ENCODE measurements at regions not wholly inside any gene's neighbourhood (a gene's known extent, or its start where the extent isn't known, plus 50 kb on each side); places are given as distances from the start of the nearest gene placed in this dataset.

GRCh38 chr4:62531264-62531663 lies 1331.1 kb downstream of the ADGRL3 start:
- BruUV-seq (replicated peaks) = no TSS peak
- Histone ChIP-seq H2BK20ac (ENCODE audit: low read depth, low read length) (no peak overlapping the region), H2AK5ac (ENCODE audit: low read depth, low read length) (no peak overlapping the region), H3K4ac (ENCODE audit: low read depth, low read length) (no peak overlapping the region), H2AFZ (replicated peaks; ENCODE audit: low read length, poor library complexity) (no peak overlapping the region), H3K9ac (ENCODE audit: low read depth, low read length) (no peak overlapping the region), H3K27me3 (ENCODE audit: control insufficient read depth, insufficient read depth, low read length) (no peaks in the 10 kb centered on the region), H4K91ac (ENCODE audit: insufficient read depth, low read depth, low read length) (no peak overlapping the region), H3K56ac (ENCODE audit: extremely low read depth, insufficient read depth, low read length) (no peak overlapping the region), H3K9me3 (ENCODE audit: control insufficient read depth, insufficient read depth, low read length) (peaks cover 6% of the 10 kb centered on the region), H3K9me1 (ENCODE audit: insufficient read depth, low read length) (no peaks in the 10 kb centered on the region), H2BK5ac (ENCODE audit: low read depth, low read length, poor library complexity, severe bottlenecking) (no peak overlapping the region), H3K79me1 (ENCODE audit: low read depth in 1 of 2, low read length in 2 of 2) (no peaks in the 10 kb centered on the region), H4K5ac (ENCODE audit: low read depth, low read length) (no peak overlapping the region), H3K36me3 (ENCODE audit: control insufficient read depth, insufficient read depth, low read length) (no peaks in the 10 kb centered on the region), H4K20me1 (ENCODE audit: insufficient read depth, low read length) (no peaks in the 10 kb centered on the region), H3K23ac (ENCODE audit: low read depth, low read length) (no peak overlapping the region), H3K4me1 (ENCODE audit: control insufficient read depth, insufficient read depth, low read length) (no peaks in the 10 kb centered on the region), H2AK9ac (replicated peaks; ENCODE audit: low read depth, low read length, poor library complexity) (no peak overlapping the region), H3K4me2 (ENCODE audit: low read depth, low read length) (no peak overlapping the region), H2BK15ac (ENCODE audit: low read depth, low read length) (no peak overlapping the region), H3K4me3 (ENCODE audit: insufficient read depth, low read depth, low read length) (no peak overlapping the region), H3K14ac (replicated peaks; ENCODE audit: low read depth, low read length) (no peak overlapping the region), H2BK120ac (ENCODE audit: low read depth, low read length) (no peak overlapping the region), H3K27ac (ENCODE audit: insufficient read depth, low read length) (no peak overlapping the region), H3K18ac (ENCODE audit: low read depth, low read length) (no peak overlapping the region), H4K8ac (ENCODE audit: low read depth in 2 of 2, low read length in 2 of 2) (no peak overlapping the region)
- in situ Hi-C loops (cut with MboI; ENCODE audit: low sequenced_read_pairs) = no loop called here
- ChIA-PET POLR2A (ENCODE audit: unreplicated experiment) (no interaction called here), CTCF (no interaction called here)
- DNase-seq (no peak), ATAC-seq (ENCODE audit: low read depth) (no peak)
- intact Hi-C loops (cut with micrococcal nuclease) = no loop called here
- no CpG with 5 or more reads among the region's 1 CpG for WGBS, 2 experiments (ENCODE audit: extremely low coverage in 2 of 2, insufficient read length in 1 of 2)
- TF ChIP-seq RAD21 (IDR thresholded peaks at IDR 0.05; ENCODE audit: low read length) (no peak), RCOR1 (IDR thresholded peaks at IDR 0.05; ENCODE audit: insufficient replicate concordance, low read length) (no peak), CEBPB (IDR thresholded peaks at IDR 0.05; ENCODE audit: low read depth, low read length) (no peak), MAFK (IDR thresholded peaks at IDR 0.05; ENCODE audit: low read depth, low read length) (no peak), MAZ (IDR thresholded peaks at IDR 0.05; ENCODE audit: borderline replicate concordance, low read depth, low read length) (no peak), BHLHE40 (IDR thresholded peaks at IDR 0.05; ENCODE audit: low read depth, low read length) (no peak), SMC3 (IDR thresholded peaks at IDR 0.05; ENCODE audit: low read depth, low read length) (no peak), FOS (IDR thresholded peaks at IDR 0.05; ENCODE audit: low read depth, low read length) (no peak), MXI1 (IDR thresholded peaks at IDR 0.05; ENCODE audit: borderline replicate concordance, low read depth, low read length) (no peak), ELK1 (IDR thresholded peaks at IDR 0.05; ENCODE audit: borderline replicate concordance, low read depth, low read length) (no peak), POLR2A (IDR thresholded peaks at IDR 0.05; ENCODE audit: low read depth, low read length) (no peak), RFX5 (IDR thresholded peaks at IDR 0.05; ENCODE audit: low read depth, low read length) (no peak), USF2 (IDR thresholded peaks at IDR 0.05; ENCODE audit: low read depth, low read length) (no peak), NFE2L2 (IDR thresholded peaks at IDR 0.05; ENCODE audit: low read depth, low read length) (no peak), CHD1 (IDR thresholded peaks at IDR 0.05; ENCODE audit: low read depth, low read length) (no peak)
- TF ChIP-seq, protein P1, sequence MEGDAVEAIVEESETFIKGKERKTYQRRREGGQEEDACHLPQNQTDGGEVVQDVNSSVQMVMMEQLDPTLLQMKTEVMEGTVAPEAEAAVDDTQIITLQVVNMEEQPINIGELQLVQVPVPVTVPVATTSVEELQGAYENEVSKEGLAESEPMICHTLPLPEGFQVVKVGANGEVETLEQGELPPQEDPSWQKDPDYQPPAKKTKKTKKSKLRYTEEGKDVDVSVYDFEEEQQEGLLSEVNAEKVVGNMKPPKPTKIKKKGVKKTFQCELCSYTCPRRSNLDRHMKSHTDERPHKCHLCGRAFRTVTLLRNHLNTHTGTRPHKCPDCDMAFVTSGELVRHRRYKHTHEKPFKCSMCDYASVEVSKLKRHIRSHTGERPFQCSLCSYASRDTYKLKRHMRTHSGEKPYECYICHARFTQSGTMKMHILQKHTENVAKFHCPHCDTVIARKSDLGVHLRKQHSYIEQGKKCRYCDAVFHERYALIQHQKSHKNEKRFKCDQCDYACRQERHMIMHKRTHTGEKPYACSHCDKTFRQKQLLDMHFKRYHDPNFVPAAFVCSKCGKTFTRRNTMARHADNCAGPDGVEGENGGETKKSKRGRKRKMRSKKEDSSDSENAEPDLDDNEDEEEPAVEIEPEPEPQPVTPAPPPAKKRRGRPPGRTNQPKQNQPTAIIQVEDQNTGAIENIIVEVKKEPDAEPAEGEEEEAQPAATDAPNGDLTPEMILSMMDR (conservative IDR thresholded peaks at IDR 0.05; ENCODE audit: low read depth, low read length) = no peak
- dilution Hi-C loops (cut with HindIII; ENCODE audit: low sequenced_read_pairs, unreplicated experiment) = no loop called here

All from IMR-90 (cell line).